ENCODE measurements at regions not wholly inside any gene's neighbourhood (a gene's known extent, or its start where the extent isn't known, plus 50 kb on each side); places are given as distances from the start of the nearest gene placed in this dataset.

- TF ChIP-seq CTCF (optimal IDR thresholded peaks at IDR 0.05 in 1 of 3, IDR thresholded peaks at IDR 0.05 in 1 of 3, conservative IDR thresholded peaks at IDR 0.05 in 1 of 3; ENCODE audit: extremely low read depth in 1 of 3, insufficient read depth in 2 of 3, low read length in 3 of 3) (no peak), EZH2 (IDR thresholded peaks at IDR 0.05; ENCODE audit: low read length) (no peak)
These were observed 276.6 kb upstream of the MPDZ start for GRCh38 chr9:13555989-13556500.

Data from keratinocyte (primary cell).